Stimulated activated CD8-positive, alpha-beta memory T cell treated with anti-CD3 and anti-CD28 coated beads, Interleukin-4, amount 100 ng/mL, for 24 hours (primary cell): ENCODE measurements at regions not wholly inside any gene's neighbourhood (a gene's known extent, or its start where the extent isn't known, plus 50 kb on each side); places are given as distances from the start of the nearest gene placed in this dataset.
"Not testable (repeated sequence)": the region's sequence is repeated elsewhere in the genome, so short reads cannot be mapped to it uniquely, and the experiment has no call there.

ENCODE experiments used
- DNase-seq: peaks from one replicate; pipeline ENCODE4 v3.0.0-alpha.2; 2020; ENCODE audit warnings: low read depth

- DNase-seq: no peak
Observed at GRCh38 chrX:13420545-13421183, 100.8 kb upstream of the ATXN3L start.

- no peak for DNase-seq
Observed at GRCh38 chrX:13419918-13420317, 100.1 kb upstream of the ATXN3L start.

- no peak for DNase-seq
Observed at GRCh38 chrX:13419276-13419675, 99.4 kb upstream of the ATXN3L start.

GRCh38 chrX:13418126-13419097, 98.6 kb upstream of the ATXN3L start:
- no peak for DNase-seq

- no peak for DNase-seq
Observed at GRCh38 chrX:13415509-13415908, 95.7 kb upstream of the ATXN3L start.

- no peak for DNase-seq
Observed at GRCh38 chrX:13414006-13414647, 94.3 kb upstream of the ATXN3L start.

- DNase-seq: no peak
Observed at GRCh38 chrX:13412208-13412600, 92.4 kb upstream of the ATXN3L start.

GRCh38 chrX:13411496-13412207, 91.8 kb upstream of the ATXN3L start:
- no peak for DNase-seq

- not testable (repeated sequence) for DNase-seq
Observed at GRCh38 chrX:13408599-13408998, 88.7 kb upstream of the ATXN3L start.

- DNase-seq: not testable (repeated sequence)
Observed at GRCh38 chrX:13404777-13405176, 84.9 kb upstream of the ATXN3L start.

GRCh38 chrX:13404364-13404763, 84.5 kb upstream of the ATXN3L start:
- DNase-seq: no peak

- DNase-seq: no peak
Observed at GRCh38 chrX:13401724-13402123, 81.9 kb upstream of the ATXN3L start.

- DNase-seq: no peak
Observed at GRCh38 chrX:13398839-13399238, 79.0 kb upstream of the ATXN3L start.

GRCh38 chrX:13397878-13398818, 78.3 kb upstream of the ATXN3L start:
- no peak for DNase-seq

- no peak for DNase-seq
Observed at GRCh38 chrX:13396924-13397323, 77.1 kb upstream of the ATXN3L start.

- no peak for DNase-seq
Observed at GRCh38 chrX:13389501-13389900, 69.6 kb upstream of the ATXN3L start.

GRCh38 chrX:13387666-13388494, 68.0 kb upstream of the ATXN3L start:
- DNase-seq: no peak

GRCh38 chrX:13386636-13387035, 66.8 kb upstream of the ATXN3L start:
- no peak for DNase-seq

- DNase-seq: no peak
Observed at GRCh38 chrX:13386092-13386491, 66.2 kb upstream of the ATXN3L start.

GRCh38 chrX:13383907-13384306, 64.1 kb upstream of the ATXN3L start:
- no peak for DNase-seq
